ENCODE measurements at regions not wholly inside any gene's neighbourhood (a gene's known extent, or its start where the extent isn't known, plus 50 kb on each side); places are given as distances from the start of the nearest gene placed in this dataset.
A peak's percentile ranks its signal among the peaks of the same experiment; 100 is the strongest.

DNA sequence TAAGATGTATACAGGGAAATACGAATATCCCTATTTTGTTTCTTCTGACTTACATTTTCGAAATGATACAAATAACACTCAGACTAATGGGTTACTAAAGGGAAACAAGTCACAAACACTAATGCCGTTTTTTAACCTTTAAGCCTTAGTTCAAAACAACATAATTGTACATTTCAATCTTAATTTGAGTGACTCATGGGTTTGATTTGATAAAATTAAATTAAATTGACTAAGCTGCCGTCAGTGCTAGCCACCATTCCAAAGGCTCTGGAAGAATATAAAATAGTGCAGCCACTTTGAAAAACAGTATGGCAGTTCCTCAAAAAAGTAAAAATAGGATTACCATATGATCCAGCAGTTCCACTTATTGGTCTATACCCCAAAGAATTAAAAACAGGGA, 133.8 kb upstream of the NT5C1B start:
- no peak for DNase-seq (ENCODE audit: low spot score)

DNA sequence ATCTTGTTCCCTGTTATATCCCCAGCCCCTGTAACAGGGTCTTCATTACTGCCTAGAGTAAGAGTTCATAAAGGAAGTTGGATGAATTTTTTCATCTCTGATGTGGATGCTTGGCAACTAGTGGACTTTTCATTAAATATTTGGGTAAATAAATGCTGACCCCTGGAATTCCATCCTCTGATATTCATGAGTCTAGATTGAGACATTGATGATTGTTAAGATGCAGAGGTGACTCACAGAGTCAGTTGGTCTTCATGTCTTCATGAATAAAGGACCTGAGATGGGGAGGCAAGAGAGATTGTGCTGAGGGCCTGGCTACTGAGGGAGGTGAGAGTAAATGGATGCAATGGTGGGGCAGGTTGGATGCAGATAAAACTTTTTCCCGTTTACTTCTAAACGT, 132.7 kb upstream of the NT5C1B start:
- DNase-seq (ENCODE audit: low spot score), result no peak

DNA sequence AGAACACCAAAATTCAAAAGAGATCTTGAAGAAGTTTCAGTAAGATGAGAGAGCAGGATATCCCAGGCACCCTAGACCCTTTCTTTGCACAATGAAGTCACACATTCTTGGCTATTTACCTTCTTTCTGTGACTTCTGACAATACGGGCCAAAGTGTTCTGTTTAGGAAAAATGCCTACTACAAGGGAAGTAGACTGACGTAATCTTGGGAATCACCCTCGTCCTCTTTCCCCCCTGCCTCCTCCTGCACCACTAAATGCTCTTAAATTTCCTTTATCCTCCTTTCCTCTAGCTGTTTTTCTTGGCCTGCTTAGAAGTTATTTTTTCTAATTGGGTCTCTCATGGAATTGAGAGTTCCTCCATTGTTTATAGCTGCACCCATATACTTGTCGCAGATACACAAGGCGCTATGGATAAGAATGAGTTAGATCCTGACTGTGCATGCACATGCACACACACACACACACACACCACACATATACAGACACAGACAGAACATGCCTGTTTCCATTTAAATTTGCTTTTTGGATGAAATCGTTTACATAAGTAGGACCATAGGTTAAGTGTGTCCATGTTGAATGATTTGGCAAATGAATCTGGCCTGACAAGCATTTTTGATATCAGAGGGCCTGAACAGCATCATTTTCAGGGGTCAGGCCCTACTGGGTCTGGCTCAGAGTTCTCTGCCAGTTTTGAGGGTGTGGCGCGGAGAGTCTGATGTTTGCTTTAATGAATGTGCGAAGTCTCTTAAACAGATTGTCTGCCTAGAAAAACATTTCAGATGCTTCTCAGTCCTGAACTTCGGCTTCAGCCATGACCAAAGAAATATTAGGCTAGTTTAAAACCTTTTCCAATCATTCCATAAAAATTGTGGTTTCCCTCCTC, 131.9 kb upstream of the NT5C1B start:
- no peak for DNase-seq (ENCODE audit: low spot score)

DNA sequence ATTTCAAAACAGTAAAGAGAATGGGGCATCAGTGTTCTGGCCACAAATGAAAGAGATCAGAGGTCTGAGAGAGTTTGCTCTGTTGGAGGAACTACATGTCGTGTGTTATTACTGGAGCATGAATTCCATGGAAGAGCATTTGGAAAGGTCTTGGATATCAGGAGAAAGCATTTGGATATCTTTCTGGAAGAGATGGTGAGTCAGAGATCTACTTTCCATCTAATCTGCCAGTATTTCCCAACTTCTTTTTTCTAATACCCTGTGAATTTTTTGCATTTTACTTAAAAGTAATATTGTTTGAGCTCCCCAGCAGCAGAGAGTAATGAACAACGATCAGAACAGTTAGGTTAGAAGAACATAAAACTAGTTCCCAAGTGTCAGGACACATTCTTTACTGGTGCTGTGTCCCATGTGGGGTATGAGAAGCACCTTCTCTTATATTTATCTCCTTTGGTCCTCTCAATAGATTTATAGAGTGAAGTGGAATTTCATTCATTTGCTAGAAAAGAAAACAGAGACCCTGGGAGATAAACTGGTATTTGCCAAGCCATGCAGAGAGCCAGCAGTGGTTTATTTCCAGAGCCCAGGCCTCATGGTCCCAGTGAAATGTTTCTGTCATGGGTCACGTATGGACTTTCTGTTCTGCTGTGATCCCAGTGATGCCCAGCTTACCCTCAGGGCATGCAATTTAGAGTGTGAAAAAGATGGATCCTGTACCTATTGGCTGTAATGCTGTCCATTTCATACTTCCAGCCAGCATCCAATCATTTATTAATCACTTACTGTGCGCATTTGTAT, 130.8 kb upstream of the NT5C1B start:
- peak; percentile 72 for DNase-seq (ENCODE audit: low spot score)

DNA sequence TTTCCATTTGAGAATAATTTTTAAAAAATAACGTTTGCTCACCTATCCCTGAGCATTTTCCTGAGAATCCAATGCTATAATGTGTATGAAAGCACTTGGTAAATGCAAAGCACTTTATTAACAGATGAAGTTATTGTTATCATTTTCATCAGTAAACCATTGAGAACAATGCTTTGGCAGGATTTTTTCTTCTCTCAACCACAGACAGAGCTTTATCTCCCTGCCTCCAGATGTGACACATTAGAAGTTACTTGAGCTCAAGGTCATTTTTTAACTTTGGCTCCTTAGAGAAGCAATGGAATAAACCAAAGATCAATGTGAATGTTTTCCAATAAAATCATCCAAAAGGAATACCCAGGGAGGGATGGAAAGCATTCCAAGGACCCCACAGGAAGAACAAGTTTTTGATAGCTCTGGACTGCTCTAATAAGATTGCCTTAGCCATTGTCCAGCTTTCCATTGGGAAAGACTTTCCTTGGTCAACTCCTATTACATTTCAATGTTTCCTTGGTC, 118.9 kb upstream of the NT5C1B start:
- DNase-seq (ENCODE audit: low spot score), result no peak

DNA sequence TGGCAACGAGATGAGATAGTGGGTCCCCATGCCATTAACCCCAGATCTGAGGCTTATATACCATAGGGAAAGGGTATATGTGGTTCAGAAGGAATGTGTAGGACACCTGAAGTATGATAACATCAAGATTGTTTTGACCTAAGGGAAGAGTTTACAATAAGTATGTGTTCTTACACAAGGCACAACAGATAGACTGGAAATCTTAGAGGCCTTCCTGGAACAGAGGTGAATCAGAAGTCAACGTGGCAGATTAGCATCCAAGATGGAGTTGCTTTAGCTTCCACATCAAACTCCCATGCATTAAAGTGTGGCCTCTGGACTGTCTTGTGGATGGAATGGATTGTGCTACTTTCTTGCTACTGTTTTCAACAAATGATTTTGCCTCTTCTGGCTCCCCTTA, 116.6 kb upstream of the NT5C1B start:
- no peak for DNase-seq (ENCODE audit: low spot score)

DNA sequence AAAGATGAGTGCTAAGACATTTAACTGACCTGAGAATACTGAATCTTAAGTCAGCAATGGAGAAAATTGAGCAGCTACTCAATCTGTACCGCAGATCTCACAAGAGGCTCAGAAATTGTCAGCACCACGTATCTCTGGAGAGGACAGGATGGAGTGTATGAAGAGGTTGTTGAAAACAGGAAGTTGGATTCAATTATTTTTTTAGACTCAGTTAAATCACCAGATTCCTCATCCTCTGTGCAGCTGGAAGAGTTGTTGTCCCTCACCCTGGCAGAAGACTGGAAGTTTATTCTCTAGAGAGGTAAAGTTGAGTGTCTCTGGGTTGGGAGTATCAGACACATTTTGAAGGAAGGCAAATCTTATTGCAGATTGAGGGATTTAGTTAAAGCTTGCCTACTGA, 114.9 kb upstream of the NT5C1B start:
- no peak for DNase-seq (ENCODE audit: low spot score)

DNA sequence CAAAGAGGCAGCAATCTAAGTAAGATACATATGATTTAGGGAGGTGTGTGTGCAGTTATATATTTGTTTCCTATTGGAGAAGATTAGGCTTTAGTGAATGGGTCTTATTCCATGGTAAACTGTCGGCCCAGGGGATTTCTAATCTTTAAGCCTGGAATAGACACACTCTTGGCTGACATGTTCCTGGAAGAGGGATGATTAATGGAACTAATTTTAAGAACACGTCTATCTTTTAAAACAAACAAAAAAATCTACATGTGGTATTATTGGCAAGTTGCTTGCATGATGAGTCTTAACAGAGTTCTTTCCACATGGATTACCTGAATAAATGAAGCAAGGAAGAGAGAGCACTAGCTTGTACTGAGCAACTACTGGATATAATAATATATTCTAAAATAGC, 114.2 kb upstream of the NT5C1B start:
- peak; percentile 49 for DNase-seq (ENCODE audit: low spot score)

DNA sequence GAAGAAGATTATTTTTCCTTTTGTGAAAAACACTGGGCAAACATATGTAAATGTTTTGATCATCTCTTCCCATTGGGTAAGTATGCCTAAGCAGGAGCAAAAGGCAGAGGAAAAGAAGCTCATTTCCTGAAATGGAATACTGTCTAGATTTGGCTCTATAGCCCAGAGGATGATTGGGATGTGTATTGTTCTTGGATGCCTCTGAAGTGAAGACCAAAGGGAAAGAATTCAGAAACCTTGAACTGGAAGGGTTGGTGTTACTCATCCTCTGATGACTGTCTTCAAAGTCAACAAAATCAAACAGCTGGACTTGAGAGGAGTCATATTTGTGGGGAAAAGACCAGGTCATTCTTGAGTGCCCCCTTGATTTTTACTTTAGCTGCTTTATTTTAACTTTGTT, 112.6 kb upstream of the NT5C1B start:
- DNase-seq (ENCODE audit: low spot score), result peak; percentile 76

DNA sequence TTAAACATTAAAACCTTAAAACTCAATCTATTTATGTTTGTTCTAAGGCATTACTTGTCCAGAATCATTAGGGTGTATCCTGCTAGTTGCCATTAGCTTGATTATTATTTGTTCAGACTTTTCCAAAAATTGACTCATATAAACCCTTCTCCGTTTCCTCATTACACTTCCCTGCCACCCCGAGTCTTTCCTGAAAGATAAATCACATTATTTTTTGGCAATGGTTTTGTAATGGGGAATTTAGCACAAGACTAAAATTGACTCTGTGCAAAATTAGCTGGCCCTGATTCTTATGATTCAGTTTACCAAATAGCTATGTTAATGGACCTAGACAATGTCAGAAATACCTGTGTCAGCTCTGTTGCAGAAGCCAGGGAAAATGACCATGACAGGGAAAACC, 112.2 kb upstream of the NT5C1B start:
- DNase-seq (ENCODE audit: low spot score), result no peak

DNA sequence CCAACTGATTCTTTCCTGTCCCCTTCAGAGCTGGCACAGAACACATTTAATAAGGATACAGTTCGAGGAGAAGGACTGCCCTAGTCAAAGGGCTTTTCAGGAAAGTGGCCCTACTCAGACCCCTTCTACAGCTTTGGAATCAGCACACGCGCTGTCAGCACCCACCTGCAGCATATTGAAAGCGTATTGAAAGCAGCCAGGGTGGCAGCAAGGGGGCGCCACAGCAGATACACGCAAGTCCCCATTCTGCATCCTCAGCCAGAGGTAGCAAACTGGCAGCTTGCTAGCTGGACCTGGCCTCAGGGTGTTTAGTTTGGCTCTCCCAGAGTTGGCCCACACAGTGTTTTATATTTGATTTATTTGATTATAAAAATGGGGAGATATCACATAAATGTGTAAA, 101.0 kb upstream of the NT5C1B start:
- DNase-seq (ENCODE audit: low spot score), result no peak

DNA sequence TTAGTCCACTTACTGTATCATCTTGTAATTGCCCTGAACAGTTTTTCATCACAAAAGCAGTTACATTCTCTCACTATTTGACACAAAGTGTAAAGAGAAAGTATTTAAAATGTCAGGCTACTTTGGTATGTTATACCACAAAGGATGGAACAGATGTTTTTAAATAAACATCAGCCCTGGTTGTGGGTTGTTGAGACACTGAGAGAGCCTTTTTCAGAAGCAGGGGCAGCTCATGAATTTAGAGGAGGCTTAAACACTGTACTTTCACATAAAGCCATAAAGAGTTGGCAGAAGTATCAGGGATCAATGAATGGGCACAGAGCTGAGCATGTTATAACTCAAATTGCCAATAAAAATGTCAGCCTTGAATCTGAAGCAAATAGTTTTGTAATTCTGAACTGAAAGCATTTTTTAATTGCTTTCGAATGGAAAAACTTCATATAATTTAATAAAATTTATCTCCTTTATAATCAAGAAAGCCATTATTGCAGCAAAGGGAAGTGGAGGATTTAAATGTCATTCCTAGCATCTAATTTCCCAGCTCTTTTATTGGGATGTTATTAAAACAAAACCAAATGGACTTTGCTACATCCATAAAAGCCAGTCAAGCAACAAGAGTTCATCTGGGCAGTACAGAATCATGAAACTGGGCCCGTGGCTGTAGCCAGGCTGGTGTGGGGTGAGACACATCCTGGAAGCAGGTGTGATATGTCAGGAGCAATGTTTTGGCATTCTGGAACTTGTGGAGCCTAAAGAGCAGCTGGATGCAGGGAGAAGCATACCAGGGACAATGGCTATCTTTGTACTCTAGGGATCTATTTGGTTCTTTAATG, 95.1 kb upstream of the NT5C1B start:
- DNase-seq (ENCODE audit: low spot score), result no peak

DNA sequence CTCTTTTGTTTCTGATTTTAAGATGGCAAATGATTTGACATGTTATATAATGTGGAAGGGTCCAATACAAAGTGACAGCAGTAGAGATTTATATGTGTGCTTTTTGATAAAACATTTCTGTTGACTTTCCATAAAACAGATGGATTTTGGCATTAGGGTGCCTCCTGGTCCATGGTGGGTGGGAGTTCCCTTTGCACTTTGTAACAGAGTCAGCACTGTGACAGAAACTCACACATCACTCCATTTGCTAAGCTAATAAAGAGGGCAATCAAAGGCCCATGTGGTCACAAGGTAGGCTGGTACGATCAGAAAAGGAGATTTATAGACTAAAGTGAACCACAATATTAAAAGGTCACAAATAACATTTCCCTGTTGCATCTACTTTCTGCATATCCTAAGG, 93.3 kb upstream of the NT5C1B start:
- no peak for DNase-seq (ENCODE audit: low spot score)

DNA sequence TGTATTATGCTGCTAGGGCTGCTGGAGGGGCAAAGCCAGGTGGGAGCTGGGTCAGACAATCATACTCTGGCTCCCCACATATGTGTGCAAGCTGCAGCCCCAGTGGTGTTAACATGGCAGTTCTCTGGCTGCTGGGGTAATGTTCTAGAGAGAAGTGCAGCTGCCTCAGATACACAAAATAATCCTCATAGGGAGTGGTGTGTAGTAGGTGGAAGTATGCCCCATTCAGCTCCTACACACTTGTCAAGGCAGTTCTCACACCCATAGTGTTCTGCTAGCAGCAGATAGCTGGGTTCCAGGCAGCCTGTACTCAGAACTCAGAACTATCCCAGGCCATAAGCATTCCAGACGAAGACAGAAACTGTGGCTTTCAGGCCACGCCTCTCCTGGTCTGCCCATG, 87.9 kb upstream of the NT5C1B start:
- no peak for DNase-seq (ENCODE audit: low spot score)

DNA sequence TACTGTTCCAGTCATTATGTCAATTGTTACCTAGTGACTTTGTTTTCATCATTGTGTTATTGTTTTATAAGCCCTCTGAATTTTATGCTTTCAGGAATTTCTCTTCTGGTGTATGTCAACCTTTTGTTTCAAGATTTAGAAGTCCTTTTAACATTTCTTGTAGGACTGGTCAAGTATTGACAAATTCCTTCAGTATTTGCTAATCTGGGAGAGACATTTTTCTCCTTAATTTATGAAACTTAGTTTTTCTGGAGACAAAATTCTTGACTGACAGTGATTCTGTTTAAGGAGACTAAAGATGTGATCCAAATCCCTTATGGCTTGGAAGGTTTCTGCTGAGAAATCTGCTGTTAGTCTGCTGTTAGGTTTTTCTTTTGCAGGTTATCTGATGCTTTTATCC, 84.9 kb upstream of the NT5C1B start:
- no peak for DNase-seq (ENCODE audit: low spot score)

DNA sequence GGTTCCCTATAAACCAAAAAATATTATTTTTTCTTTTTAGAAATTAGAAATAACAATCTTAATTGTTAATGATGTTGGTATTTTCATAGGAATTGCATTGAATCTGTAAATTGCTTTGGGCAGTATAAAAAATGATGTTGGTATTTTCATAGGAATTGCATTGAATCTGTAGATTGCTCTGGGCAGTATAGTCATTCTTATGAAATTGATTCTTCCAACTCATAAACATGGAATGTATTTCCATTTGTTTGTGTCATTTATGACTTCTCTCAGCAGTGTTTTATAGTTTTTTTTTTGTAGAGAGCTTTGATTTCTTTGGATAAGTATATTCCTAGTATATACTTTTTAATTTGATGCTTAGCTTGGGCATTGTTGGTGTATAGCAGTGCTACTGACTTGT, 82.0 kb upstream of the NT5C1B start:
- DNase-seq (ENCODE audit: low spot score), result no peak

DNA sequence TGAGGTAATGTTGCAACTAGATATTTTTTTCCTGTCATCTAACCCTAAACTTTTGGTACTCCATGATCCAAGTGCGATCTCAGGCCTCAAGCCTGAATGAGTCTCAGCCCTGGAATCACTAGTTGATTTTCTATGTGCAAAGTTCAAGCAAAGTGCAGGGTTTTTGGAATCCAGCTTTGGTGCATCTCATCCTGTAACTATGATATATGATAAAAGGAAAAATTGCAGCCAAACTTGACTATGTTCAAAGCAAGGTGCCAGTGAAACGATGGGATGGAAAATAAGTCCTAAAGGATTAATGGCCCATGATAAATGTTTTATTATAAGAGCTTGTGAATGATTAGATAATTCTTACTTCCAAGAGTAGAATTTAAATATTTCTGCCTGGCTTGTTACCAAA, 78.9 kb upstream of the NT5C1B start:
- DNase-seq (ENCODE audit: low spot score), result no peak

DNA sequence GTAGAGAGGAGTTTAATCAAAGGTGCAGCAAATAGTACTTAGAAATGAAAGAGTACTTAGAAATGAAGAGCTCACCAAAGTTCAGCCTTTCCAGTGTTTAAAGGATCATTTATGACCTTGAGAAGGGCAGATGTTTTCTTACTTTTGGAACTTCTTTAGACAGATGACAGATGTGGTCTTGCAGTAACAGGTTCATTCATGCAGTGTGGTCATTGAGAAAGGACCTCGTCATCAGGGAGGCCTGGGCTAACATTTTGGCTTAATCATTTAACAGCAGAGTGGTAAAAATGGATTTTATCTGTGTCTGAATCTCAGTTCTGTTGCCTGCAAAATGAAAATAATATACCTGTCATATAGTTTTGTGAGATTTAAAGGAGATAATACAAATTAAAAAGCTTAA, 75.1 kb upstream of the NT5C1B start:
- DNase-seq (ENCODE audit: low spot score), result peak; percentile 17

DNA sequence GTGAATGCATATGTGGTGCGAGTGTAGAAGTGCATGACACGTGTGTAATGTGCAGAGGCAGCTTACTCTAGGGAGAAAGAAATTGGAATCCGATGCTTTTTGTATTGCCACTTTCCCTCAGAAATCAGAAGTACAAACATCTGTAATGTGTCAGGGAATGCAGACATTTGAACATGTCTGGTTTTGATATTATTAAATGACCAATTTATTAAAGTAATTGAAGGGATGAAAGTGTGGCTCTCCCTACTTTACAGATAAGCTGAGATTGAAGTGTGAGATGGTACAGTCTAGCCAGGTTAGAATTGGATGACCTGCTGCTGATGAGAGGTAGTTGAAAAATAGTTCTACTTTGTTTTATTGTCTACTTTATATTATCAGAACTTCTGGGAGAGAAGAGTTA, 74.5 kb upstream of the NT5C1B start:
- DNase-seq (ENCODE audit: low spot score), result no peak

DNA sequence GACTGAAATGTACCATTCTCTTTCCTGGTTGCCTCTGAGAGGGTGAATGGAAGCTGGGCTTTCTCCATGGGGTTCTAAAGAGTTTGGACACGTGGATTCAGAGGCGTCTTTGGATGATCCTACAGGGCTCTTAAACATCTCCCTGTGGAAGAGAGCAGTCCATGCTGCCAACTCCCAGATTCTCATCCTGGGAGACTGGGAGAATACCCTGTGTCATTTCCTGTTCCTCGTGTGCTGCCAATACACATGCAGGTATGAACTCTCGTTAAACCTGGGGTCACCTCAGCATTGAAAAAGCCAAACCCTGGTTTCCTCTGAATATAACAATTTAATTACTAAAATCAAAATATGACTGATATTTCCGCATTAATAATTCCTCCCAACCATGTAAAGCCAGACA, 73.3 kb upstream of the NT5C1B start:
- DNase-seq (ENCODE audit: low spot score), result no peak

DNA sequence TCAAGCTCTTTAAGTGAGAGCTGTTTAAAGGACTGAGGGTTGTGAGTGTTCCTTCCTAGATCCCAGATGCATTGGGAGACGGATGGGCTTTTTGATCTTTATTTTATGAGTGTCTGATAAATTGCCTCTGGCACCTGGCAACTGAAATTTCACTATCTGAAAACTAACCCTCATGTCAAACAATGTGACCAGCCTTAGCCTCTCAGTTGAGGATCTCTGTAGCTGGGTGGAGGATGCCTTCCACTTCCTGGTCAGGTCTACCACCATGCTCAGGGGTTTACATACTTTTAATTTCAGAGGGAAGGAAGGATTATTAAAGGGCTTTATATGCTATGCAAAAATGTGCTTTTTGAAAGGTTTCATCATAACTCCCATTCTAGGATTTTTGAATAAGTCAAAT, 70.5 kb upstream of the NT5C1B start:
- no peak for DNase-seq (ENCODE audit: low spot score)

DNA sequence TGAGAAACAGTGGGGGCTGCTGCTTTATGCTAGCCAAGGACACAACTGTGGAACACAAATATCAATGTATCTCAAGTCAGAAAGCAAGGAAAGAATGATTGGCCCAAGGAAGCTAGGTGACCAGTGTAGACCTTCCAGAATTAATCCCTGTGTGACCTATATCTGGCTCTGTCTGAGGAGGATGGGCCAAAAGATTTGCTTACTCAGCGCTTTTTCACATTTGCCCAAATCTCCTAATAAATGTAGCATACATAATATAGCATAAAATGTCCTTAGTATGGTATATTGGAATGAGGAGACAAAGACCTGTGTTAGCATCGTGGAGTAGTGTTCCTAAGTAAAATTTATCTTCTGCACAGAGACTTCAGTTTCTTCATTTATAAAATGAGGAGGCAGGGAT, 66.7 kb upstream of the NT5C1B start:
- no peak for DNase-seq (ENCODE audit: low spot score)
